EH (cell line): ENCODE measurements at regions not wholly inside any gene's neighbourhood (a gene's known extent, or its start where the extent isn't known, plus 50 kb on each side); places are given as distances from the start of the nearest gene placed in this dataset.

Source experiments
- DNase-seq: peaks from one replicate; pipeline ENCODE4 v3.0.0-alpha.2; 2015; ENCODE audit warnings: low read depth

DNA sequence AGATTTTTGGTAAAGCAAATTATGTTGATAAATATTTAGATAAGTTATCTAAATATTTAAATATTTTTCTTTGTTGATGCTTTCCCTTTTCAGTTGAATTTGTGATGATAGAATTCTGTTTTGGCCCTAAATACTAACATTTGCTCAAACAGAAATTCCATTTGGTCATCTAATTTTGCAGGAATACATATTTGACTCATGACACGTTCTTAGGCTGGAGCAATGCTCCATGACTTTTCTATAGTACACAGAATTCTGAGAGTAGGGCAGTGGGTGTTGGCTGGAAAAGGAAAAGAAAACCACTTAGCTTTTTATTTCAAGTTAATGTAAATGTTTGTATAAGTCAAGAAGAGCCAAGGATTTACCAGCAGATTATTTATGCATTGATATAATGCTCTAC is 58.6 kb upstream of the GK2 start:
- no peak for DNase-seq
